ENCODE measurements at regions not wholly inside any gene's neighbourhood (a gene's known extent, or its start where the extent isn't known, plus 50 kb on each side); places are given as distances from the start of the nearest gene placed in this dataset.

- no TSS peak for BruUV-seq (replicated peaks)
- no peaks in the 10 kb centered on the region for H3K79me2 ChIP-seq (ENCODE audit: control insufficient read depth, insufficient read depth, low read length)
- no peaks in the 10 kb centered on the region for H3K9me3 ChIP-seq (replicated peaks; ENCODE audit: control insufficient read depth, insufficient read depth, low read depth, low read length)
- intact Hi-C loops (cut with micrococcal nuclease) (no loop called here), in situ Hi-C loops (cut with MboI) (no loop called here)
- no peaks in the 10 kb centered on the region for H4K20me1 ChIP-seq (replicated peaks; ENCODE audit: control insufficient read depth, insufficient read depth, low read length)
- 0% methylated on average over 3 of the region's 3 CpGs for WGBS (ENCODE audit: insufficient coverage, low coverage, missing lambda C conversion rate)
- no peak overlapping the region for H2AFZ ChIP-seq (ENCODE audit: low read depth, low read length)
- no peak overlapping the region for H3K9ac ChIP-seq (ENCODE audit: insufficient read depth in 1 of 2, low read depth in 2 of 2, low read length in 2 of 2)
- no peaks in the 10 kb centered on the region for H3K9me1 ChIP-seq (ENCODE audit: control insufficient read depth, insufficient read depth, low read length)
- no peak for TF ChIP-seq TAF7 (tag; IDR thresholded peaks at IDR 0.05)
- no peak for TF ChIP-seq XRCC4 (IDR thresholded peaks at IDR 0.05; ENCODE audit: extremely low read depth, insufficient read depth, insufficient read length)
- no peak for TF ChIP-seq NR3C1 (CRISPR knock-in tag; IDR thresholded peaks at IDR 0.05)
- no peak for TF ChIP-seq BRD9 (IDR thresholded peaks at IDR 0.05; ENCODE audit: low read depth, partially characterized antibody)
- H3K36me3 ChIP-seq (ENCODE audit: control insufficient read depth, insufficient read depth, low read length): no peaks in the 10 kb centered on the region
- POLR2A ChIA-PET: no interaction called here
- no peaks in the 10 kb centered on the region for H3K27me3 ChIP-seq (ENCODE audit: control insufficient read depth in 2 of 2, insufficient read depth in 2 of 2, low read length in 2 of 2)
- no peak overlapping the region for H3K4me3 ChIP-seq
- DNase-seq (ENCODE audit: extremely low read depth in 1 of 4, low spot score in 3 of 4): no peak
- no peak overlapping the region for H3K4me2 ChIP-seq (ENCODE audit: insufficient read depth, low read length)
- no peak for FAIRE-seq
- H3K4me1 ChIP-seq (replicated peaks in 1 of 2; ENCODE audit: control insufficient read depth in 2 of 2, insufficient read depth in 2 of 2, low read length in 2 of 2): no peaks in the 10 kb centered on the region
- CTCF ChIA-PET (ENCODE audit: low intra/inter-chr PET ratio): no interaction called here
- ATAC-seq: no peak
- H3K27ac ChIP-seq (ENCODE audit: extremely low read depth, low read depth, low read length): no peak overlapping the region
These were observed 323.9 kb upstream of the GBE1 start for GRCh38 chr3:82085356-82085755.

GRCh38 chr3:82084824-82085223, 323.4 kb upstream of the GBE1 start:
- Histone ChIP-seq H3K4me2 (ENCODE audit: insufficient read depth, low read length) (no peak overlapping the region), H3K79me2 (ENCODE audit: control insufficient read depth, insufficient read depth, low read length) (no peaks in the 10 kb centered on the region), H3K9me3 (replicated peaks; ENCODE audit: control insufficient read depth, insufficient read depth, low read depth, low read length) (no peaks in the 10 kb centered on the region), H3K4me1 (replicated peaks in 1 of 2; ENCODE audit: control insufficient read depth in 2 of 2, insufficient read depth in 2 of 2, low read length in 2 of 2) (no peaks in the 10 kb centered on the region), H3K27me3 (ENCODE audit: control insufficient read depth in 2 of 2, insufficient read depth in 2 of 2, low read length in 2 of 2) (no peaks in the 10 kb centered on the region), H4K20me1 (replicated peaks; ENCODE audit: control insufficient read depth, insufficient read depth, low read length) (no peaks in the 10 kb centered on the region), H3K36me3 (ENCODE audit: control insufficient read depth, insufficient read depth, low read length) (no peaks in the 10 kb centered on the region), H3K27ac (ENCODE audit: extremely low read depth, low read depth, low read length) (no peak overlapping the region), H3K9me1 (ENCODE audit: control insufficient read depth, insufficient read depth, low read length) (no peaks in the 10 kb centered on the region), H2AFZ (ENCODE audit: low read depth, low read length) (no peak overlapping the region), H3K9ac (ENCODE audit: insufficient read depth in 1 of 2, low read depth in 2 of 2, low read length in 2 of 2) (no peak overlapping the region), H3K4me3 (no peak overlapping the region)
- BruUV-seq (replicated peaks): no TSS peak
- CTCF ChIA-PET (ENCODE audit: low intra/inter-chr PET ratio): no interaction called here
- POLR2A ChIA-PET: no interaction called here
- FAIRE-seq (no peak), ATAC-seq (no peak), DNase-seq (ENCODE audit: extremely low read depth in 1 of 4, low spot score in 3 of 4) (no peak)
- in situ Hi-C loops (cut with MboI): no loop called here
- TF ChIP-seq AFF4 (CRISPR knock-in tag; IDR thresholded peaks at IDR 0.05) (no peak), ZNF696 (CRISPR knock-in tag; conservative IDR thresholded peaks at IDR 0.05) (no peak), TARDBP (IDR thresholded peaks at IDR 0.05) (no peak), EGR1 (conservative IDR thresholded peaks at IDR 0.05) (no peak), HNRNPK (IDR thresholded peaks at IDR 0.05; ENCODE audit: low read depth, low read length, poor library complexity, severe bottlenecking) (no peak), ARID2 (IDR thresholded peaks at IDR 0.05) (no peak)
- intact Hi-C loops (cut with micrococcal nuclease): no loop called here
- 0% methylated on average over 1 of the region's 1 CpG for WGBS (ENCODE audit: insufficient coverage, low coverage, missing lambda C conversion rate)
